Neutrophil (primary cell): ENCODE measurements at regions not wholly inside any gene's neighbourhood (a gene's known extent, or its start where the extent isn't known, plus 50 kb on each side); places are given as distances from the start of the nearest gene placed in this dataset.
"Not testable (repeated sequence)": the region's sequence is repeated elsewhere in the genome, so short reads cannot be mapped to it uniquely, and the experiment has no call there.

ENCODE experiments used
- H3K27ac ChIP-seq: fragments of 200-600 bp; sonication (generic); 2 replicates; pipeline ENCODE4 v1.5.1; 2016; ENCODE audit warnings: mild to moderate bottlenecking, moderate library complexity
- H3K27me3 ChIP-seq: fragments of 200-600 bp; sonication (generic); 2 replicates; pipeline ENCODE4 v1.6.0; 2016; ENCODE audit warnings: mild to moderate bottlenecking
- H3K36me3 ChIP-seq: fragments of 200-600 bp; sonication (generic); 2 replicates; pipeline ENCODE4 v1.5.1; 2017
- H3K4me1 ChIP-seq, 2 experiments: fragments of 200-600 bp in 1 of 2; sonication (generic) in 1 of 2; 1 replicate in 1 of 2; 2 replicates in 1 of 2; pipeline versions ENCODE4 v1.5.1 to v1.6.1; 2013 to 2016; ENCODE audit warnings: low read depth in 1 of 2, low read length in 1 of 2, mild to moderate bottlenecking in 1 of 2, moderate library complexity in 1 of 2; ENCODE audit not compliant: control insufficient read depth in 1 of 2, insufficient read depth in 1 of 2
- H3K4me3 ChIP-seq, 2 experiments: fragments of 200-600 bp in 1 of 2; sonication (generic) in 1 of 2; 1 replicate in 1 of 2; 2 replicates in 1 of 2; pipeline ENCODE4 v1.5.1; 2013 to 2016; ENCODE audit warnings: low read depth in 1 of 2, low read length in 1 of 2, mild to moderate bottlenecking in 1 of 2, moderate library complexity in 1 of 2
- H3K9me3 ChIP-seq: fragments of 200-600 bp; sonication (generic); 2 replicates; pipeline ENCODE4 v1.5.1; 2016
- TF ChIP-seq, protein P1 (sequence below): fragments of 200-600 bp; sonication (generic); IDR thresholded peaks from 2 replicates; pipeline ENCODE4 v1.5.1; 2016; ENCODE audit warnings: antibody characterized with exemption

DNA sequence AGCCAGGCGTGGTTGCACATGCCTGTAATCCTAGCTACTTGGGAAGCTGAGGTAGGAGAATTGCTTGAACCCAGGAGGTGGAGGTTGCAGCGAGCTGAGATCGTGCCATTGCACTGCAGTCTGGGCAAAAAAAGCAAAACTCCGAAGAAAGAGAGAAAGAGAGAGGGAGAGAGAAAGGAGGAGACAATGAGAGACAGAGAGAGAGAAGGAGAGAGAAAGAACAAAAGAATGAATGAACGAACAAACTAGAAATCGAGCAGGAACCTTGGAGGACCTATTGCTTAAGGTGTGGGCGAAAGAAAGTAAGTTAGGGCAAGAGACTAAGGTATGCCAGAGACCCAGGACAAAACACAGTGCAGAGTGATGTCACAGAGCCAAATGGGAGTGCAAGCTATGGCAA lies 102.8 kb upstream of the FBXO28 start:
- H3K4me1 ChIP-seq, H3K27ac ChIP-seq, H3K4me3 ChIP-seq, H3K36me3 ChIP-seq, H3K27me3 ChIP-seq: not testable (repeated sequence)
- H3K9me3 ChIP-seq: peaks cover 14% of the 10 kb centered on the region

DNA sequence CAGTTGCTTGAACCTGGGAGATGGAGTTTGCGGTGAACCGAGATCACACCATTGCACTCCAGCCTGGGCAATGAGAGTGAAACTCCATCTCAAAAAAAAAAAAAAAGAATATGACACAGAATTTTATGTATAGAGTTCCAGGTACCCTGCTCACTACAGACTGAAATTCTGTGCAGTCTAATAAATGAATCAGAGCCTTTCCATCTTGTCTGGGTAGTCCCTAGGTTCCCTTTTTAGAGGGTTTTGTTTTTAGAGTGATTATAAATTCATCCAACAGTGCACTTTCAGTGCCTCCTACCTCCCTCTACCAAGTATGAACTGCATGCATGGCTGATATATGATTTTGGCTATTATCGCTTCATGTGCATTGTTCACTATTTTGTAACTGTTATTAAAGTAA lies 107.9 kb upstream of the FBXO28 start:
- H3K36me3 ChIP-seq, H3K27me3 ChIP-seq, H3K27ac ChIP-seq, H3K9me3 ChIP-seq, H3K4me1 ChIP-seq, H3K4me3 ChIP-seq: not testable (repeated sequence)

DNA sequence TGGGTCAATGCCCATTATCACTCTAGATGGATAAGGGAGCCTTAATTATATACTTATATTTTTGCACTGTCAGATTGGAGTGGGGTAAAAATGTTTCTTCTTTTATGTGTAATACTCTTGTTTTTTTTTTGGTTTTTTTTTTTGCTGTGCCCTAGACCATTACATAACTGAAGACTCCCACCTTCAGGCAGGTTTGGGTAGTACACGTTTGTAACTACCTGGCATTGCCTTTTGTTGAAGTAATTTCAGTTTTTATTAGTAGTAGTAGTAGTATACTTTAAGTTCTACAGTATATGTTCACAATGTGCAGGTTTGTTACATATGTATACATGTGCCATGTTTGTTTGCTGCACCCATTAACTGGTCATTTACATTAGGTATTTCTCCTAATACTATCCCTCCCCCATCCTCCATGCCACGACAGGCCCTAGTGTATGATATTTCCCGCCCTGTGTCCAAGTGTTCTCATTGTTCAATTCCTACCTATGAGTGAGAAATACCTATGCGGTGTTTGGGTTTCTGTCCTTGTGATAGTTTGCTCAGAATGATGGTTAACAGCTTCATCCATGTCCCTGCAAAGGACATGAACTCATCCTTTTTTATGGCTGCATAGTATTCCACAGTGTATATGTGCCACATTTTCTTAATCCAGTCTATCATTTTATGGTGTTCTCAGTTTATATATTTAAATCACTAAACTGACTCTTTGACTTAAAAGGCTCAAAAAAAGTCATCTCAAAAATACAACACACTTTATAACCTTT lies 109.2 kb upstream of the FBXO28 start:
- not testable (repeated sequence) for H3K36me3 ChIP-seq, H3K4me3 ChIP-seq, H3K27me3 ChIP-seq, H3K27ac ChIP-seq, H3K9me3 ChIP-seq, H3K4me1 ChIP-seq

DNA sequence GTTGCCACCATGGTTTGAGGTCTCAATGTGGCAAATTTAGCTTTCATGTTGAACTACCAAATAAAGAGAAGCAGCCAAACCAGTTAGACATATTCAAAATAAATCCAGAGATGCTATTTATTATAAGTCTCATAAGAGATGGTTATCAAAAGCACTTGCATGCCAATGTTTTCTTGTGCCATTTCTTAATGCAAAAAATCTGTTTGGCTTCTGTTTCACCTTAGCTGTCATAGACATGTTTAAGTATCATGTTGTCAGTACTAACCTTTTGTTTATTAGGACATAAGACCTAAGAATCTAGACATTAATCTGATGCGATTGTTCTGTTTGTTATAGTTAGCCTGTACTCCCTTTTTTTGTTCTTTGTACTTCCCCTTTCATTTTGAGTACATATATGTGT lies 110.0 kb upstream of the FBXO28 start:
- H3K27ac ChIP-seq, H3K36me3 ChIP-seq, H3K27me3 ChIP-seq, H3K9me3 ChIP-seq, H3K4me3 ChIP-seq, H3K4me1 ChIP-seq: not testable (repeated sequence)

DNA sequence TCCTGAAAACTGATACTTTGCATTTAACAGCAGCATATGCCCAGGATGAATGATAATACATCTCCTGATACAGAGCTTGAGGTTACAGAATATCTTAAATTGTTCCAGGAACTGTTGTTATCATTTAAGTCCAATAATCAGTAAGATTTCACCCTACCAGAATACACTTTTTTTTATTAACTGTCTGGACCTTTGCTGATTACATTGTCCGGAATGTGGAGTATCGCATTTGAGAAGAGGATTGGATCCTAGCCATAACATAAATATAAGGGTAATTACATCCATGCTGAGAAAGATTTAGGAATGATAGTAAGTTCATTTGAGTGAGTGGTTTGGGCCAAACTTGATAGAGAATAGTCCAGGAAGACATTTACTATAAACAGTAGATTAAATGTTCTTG lies 112.2 kb upstream of the FBXO28 start:
- not testable (repeated sequence) for H3K36me3 ChIP-seq, H3K27ac ChIP-seq, H3K4me3 ChIP-seq, H3K4me1 ChIP-seq, H3K9me3 ChIP-seq, H3K27me3 ChIP-seq

DNA sequence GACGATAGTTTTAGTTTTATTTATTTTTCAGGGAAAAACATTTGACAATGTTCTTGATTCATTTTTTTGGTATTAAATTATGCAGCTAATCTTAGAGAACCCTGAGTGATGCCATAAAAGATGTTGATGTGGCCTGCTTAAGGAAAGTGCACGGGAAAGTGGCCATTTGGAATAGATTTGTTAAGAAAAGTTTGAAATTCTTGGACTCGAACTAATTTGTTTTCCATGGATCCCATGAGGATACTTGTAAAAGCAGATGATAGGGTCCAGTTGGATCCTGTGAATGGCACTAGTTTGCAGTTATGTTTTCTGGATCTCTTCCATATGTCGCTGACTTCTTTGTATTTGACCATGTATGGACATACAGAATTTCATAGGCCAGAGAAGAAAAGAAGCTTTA lies 114.2 kb upstream of the FBXO28 start:
- H3K4me1 ChIP-seq, H3K27ac ChIP-seq: not testable (repeated sequence)

DNA sequence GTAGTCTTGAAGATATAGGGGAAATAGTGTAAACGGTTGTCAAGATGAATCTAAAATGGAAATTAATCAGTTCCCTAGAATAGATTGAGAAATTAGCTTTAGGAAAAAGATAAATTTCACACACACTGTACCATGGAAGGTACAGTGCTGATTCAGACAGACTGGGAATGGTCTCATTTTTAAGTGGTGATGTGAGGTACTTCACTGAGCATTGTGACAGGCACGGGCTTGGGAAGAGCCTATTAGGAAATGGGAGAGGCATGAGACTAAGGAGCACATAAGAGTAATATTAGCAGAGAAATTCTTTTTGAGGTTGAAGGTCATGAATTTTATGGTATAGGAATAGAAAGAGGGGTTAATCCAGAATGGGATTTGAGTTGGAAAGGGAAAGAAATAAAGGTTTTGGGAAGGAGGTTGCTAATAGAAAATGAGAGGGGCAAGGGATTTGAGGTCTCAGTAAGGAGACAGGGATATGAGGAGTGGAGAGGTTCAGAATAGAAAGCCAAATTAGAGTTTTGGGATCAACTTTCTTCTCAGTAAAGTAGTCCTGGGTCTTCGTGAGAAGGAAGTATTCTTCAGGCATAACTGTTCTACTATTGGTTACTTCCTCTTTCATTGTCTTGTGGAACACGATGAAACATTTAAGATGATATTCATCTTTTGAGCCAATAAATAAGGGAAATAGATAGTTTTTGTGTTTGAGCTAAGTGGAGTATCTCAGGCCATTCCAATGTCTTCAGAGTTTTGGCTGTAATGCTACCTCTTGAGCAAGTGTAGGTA lies 115.0 kb upstream of the FBXO28 start:
- peak overlapping the region; percentile 33 for H3K27ac ChIP-seq
- H3K27me3 ChIP-seq, H3K4me3 ChIP-seq, H3K4me1 ChIP-seq, H3K9me3 ChIP-seq, H3K36me3 ChIP-seq: not testable (repeated sequence)

More for the DNA sequence above, 114.2 kb upstream of the FBXO28 start:
- H3K4me3 ChIP-seq, H3K27me3 ChIP-seq, H3K36me3 ChIP-seq, H3K9me3 ChIP-seq: not testable (repeated sequence)

DNA sequence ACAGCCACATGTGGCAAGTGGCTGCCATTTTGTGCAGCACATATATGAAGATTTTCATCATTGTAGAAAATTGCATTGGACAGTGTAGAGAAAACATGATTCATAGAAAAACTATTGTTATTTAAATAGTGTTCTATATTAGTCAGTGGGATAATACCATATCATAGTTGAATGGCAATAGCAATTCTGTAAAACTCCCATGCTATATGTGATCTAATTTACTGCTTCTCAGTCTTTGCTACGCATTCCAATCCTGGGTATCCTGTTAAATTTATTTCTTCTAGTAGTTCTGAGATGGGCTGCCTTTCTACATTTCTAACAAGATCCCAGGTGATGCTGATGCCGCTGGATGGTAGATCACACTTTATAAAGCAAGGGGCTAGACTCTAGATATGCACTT lies 117.5 kb upstream of the FBXO28 start:
- H3K27me3 ChIP-seq, H3K9me3 ChIP-seq, H3K27ac ChIP-seq, H3K4me3 ChIP-seq, H3K36me3 ChIP-seq: not testable (repeated sequence)
- peaks cover 4 to 16% of the 10 kb centered on the region in 2 experiments for H3K4me1 ChIP-seq

DNA sequence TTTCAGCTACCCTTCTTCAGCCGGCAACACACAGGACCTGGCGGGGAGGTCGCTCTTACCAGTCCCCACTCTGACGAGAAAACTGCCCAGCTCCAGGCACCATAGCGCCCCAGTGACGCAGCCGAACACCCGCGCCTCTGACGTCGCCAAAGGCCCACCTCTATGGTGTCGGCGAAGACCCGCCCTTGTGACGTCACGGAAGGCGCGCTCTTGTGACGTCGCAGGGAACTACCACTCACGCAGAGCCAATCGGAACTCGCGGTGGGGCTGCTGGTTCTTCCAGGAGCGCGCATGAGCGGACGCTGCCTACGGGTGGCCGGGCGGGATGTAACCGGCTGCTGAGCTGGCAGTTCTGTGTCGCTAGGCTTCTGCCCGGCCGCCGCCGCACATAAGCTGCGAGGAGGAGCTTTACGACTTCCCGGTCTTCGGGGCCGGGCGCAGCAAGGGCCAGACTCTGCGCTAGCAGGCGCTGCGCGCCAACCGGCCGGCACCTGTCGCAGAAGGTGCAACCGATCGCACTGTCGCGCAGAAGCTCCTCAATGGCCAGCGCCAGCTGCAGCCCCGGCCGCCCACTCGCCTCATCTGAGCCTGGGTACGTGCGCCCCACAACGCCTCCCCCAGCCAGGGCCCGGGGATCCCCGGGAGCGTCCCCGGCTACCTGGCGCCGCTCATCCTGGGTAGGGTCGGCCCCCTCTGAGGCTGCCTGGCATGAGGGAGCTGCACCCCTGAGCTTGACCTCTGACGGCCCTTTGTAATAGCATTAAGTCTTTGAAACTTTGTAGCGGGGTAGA lies 121.3 kb upstream of the FBXO28 start:
- H3K4me3 ChIP-seq: peak overlapping the region; percentile 59 to 74
- H3K9me3 ChIP-seq, H3K4me1 ChIP-seq, H3K36me3 ChIP-seq, H3K27me3 ChIP-seq: not testable (repeated sequence)
- H3K27ac ChIP-seq: peak overlapping the region; percentile 84
- TF ChIP-seq, protein P1, sequence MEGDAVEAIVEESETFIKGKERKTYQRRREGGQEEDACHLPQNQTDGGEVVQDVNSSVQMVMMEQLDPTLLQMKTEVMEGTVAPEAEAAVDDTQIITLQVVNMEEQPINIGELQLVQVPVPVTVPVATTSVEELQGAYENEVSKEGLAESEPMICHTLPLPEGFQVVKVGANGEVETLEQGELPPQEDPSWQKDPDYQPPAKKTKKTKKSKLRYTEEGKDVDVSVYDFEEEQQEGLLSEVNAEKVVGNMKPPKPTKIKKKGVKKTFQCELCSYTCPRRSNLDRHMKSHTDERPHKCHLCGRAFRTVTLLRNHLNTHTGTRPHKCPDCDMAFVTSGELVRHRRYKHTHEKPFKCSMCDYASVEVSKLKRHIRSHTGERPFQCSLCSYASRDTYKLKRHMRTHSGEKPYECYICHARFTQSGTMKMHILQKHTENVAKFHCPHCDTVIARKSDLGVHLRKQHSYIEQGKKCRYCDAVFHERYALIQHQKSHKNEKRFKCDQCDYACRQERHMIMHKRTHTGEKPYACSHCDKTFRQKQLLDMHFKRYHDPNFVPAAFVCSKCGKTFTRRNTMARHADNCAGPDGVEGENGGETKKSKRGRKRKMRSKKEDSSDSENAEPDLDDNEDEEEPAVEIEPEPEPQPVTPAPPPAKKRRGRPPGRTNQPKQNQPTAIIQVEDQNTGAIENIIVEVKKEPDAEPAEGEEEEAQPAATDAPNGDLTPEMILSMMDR: peak; percentile 43

DNA sequence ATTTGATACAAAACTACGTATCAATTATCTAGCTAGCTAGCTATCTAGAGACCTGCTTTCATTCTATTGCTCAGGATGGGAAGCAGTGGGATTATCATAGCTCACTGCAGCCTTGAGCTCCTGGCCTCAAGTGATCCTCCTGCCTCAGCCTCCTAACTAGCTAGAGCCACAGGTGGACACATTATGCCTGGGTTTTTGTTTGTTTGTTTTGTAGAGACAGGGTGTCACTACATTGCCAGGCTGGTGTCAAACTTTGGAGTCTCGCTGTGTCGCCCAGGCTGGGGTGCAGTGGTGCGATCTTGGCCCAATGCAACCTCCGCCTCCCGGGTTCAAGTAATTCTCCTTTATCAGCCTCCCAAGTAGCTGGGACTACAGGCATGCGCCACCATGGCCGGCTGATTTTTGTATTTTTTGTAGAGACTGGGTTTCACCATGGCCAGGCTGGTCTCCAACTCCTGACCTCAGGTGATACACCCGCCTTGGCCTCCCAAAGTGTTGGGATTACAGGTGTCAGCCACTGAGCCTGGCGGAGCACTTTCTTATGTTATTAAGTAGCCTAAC lies 122.5 kb upstream of the FBXO28 start:
- H3K27me3 ChIP-seq, H3K4me1 ChIP-seq, H3K9me3 ChIP-seq, H3K4me3 ChIP-seq, H3K27ac ChIP-seq, H3K36me3 ChIP-seq: not testable (repeated sequence)

DNA sequence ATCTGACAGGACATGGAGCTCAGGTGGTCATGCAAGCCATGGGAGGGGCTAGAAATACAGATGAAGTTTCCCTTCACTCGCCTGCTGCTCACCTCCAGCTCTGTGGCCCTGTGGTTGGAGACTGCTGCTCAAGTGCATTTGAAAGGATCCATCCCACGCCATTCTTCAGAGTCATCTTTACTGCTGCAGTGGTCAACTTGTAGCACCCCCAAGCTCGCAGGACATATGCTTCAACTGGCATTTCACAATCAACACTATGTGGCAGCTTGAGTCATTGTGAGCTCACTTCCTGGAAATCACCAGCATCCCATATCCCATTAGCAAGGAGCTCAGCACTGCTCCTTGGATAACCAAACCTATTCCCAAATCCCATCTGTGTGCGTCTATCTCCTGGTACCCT lies 116.2 kb upstream of the TP53BP2 start:
- H3K36me3 ChIP-seq, H3K9me3 ChIP-seq, H3K27ac ChIP-seq, H3K27me3 ChIP-seq, H3K4me3 ChIP-seq, H3K4me1 ChIP-seq: not testable (repeated sequence)

DNA sequence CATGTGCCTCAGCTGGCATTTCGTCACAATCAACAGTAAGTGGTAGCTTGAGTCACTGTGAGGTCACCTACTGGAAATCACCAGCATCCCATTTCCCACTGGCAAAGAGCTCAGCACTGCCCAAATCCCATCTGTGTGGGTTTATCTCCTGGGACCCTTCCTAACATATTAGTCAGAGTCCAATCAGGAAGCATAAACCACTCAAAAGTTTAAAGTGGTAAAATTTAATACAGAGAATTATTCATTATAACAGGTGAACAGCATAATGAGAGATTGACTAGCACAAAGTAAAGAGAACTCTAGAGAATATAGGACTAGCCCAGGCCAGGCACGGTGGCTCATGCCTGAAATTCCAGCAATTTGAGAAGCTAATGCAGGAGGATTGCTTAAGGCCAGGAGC lies 107.1 kb upstream of the TP53BP2 start:
- not testable (repeated sequence) for H3K36me3 ChIP-seq, H3K4me3 ChIP-seq, H3K27me3 ChIP-seq, H3K9me3 ChIP-seq, H3K27ac ChIP-seq, H3K4me1 ChIP-seq
